Neural progenitor cell (in vitro differentiated cells): ENCODE measurements at regions not wholly inside any gene's neighbourhood (a gene's known extent, or its start where the extent isn't known, plus 50 kb on each side); places are given as distances from the start of the nearest gene placed in this dataset.

Source experiments
- DNase-seq: peaks from one replicate; pipeline ENCODE4 v3.0.0-alpha.2; 2016; ENCODE audit warnings: low spot score
- H2AFZ ChIP-seq: fragments of 200-600 bp; sonication (generic); replicated peaks from 2 replicates; pipeline ENCODE4 v1.6.1; 2016; ENCODE audit warnings: antibody characterized with exemption
- H3F3A ChIP-seq: fragments of 200-600 bp; sonication (generic); 2 replicates; pipeline ENCODE4 v1.6.1; 2016; ENCODE audit warnings: antibody characterized with exemption, low read depth
- H3K27ac ChIP-seq: fragments of 200-600 bp; sonication (generic); 2 replicates; pipeline ENCODE4 v1.5.1; 2016; ENCODE audit warnings: mild to moderate bottlenecking
- H3K27me3 ChIP-seq: fragments of 200-600 bp; sonication (generic); 2 replicates; pipeline ENCODE4 v1.6.1; 2016; ENCODE audit warnings: mild to moderate bottlenecking, moderate library complexity
- H3K36me3 ChIP-seq: fragments of 200-600 bp; sonication (generic); 2 replicates; pipeline ENCODE4 v1.5.1; 2016
- H3K4me1 ChIP-seq: fragments of 200-600 bp; sonication (generic); 2 replicates; pipeline ENCODE4 v1.6.1; 2016; ENCODE audit warnings: mixed run types
- H3K4me2 ChIP-seq: fragments of 200-600 bp; sonication (generic); 2 replicates; pipeline ENCODE4 v1.6.1; 2016
- H3K4me3 ChIP-seq: fragments of 200-600 bp; sonication (generic); 2 replicates; pipeline ENCODE4 v1.5.1; 2016
- H3K79me2 ChIP-seq: fragments of 200-600 bp; sonication (generic); 2 replicates; pipeline ENCODE4 v1.6.1; 2016; ENCODE audit warnings: low read depth
- H3K9ac ChIP-seq: fragments of 200-600 bp; sonication (generic); 2 replicates; pipeline ENCODE4 v1.6.1; 2016
- H3K9me3 ChIP-seq: fragments of 200-600 bp; sonication (generic); 2 replicates; pipeline ENCODE4 v1.5.1; 2016; ENCODE audit warnings: low read depth
- H4K20me1 ChIP-seq: fragments of 200-600 bp; sonication (generic); 2 replicates; pipeline ENCODE4 v1.6.1; 2016; ENCODE audit warnings: low read depth
- H3K27ac Mint-ChIP-seq: 3 replicates; pipeline ENCODE4 v1.8.0; 2021; ENCODE audit warnings: mixed read lengths
- H3K27me3 Mint-ChIP-seq: 2 replicates; pipeline ENCODE4 v1.8.0; 2022; ENCODE audit warnings: low read depth, mild to moderate bottlenecking, inconsistent platforms, moderate library complexity, mixed read lengths; ENCODE audit not compliant: insufficient read depth
- H3K36me3 Mint-ChIP-seq: 3 replicates; pipeline ENCODE4 v1.8.0; 2021; ENCODE audit warnings: mixed read lengths
- H3K4me1 Mint-ChIP-seq: 3 replicates; pipeline ENCODE4 v1.8.0; 2021; ENCODE audit warnings: mixed read lengths
- H3K4me3 Mint-ChIP-seq: 3 replicates; pipeline ENCODE4 v1.8.0; 2021; ENCODE audit warnings: mild to moderate bottlenecking, moderate library complexity, mixed read lengths
- H3K9me3 Mint-ChIP-seq: 3 replicates; pipeline ENCODE4 v1.8.0; 2020; ENCODE audit warnings: mixed read lengths
- CTCF ChIP-seq: fragments of 200-600 bp; sonication (generic); IDR thresholded peaks from 2 replicates; pipeline ENCODE4 v1.5.1; 2017; ENCODE audit warnings: antibody characterized with exemption, mild to moderate bottlenecking
- EZH2 ChIP-seq: fragments of 200-600 bp; sonication (generic); IDR thresholded peaks from 2 replicates; pipeline ENCODE4 v1.6.1; 2017; ENCODE audit warnings: antibody characterized with exemption, mild to moderate bottlenecking, moderate library complexity
- EZH2phosphoT487 ChIP-seq: fragments of 200-600 bp; sonication (generic); IDR thresholded peaks from 2 replicates; pipeline ENCODE4 v1.6.1; 2017; ENCODE audit warnings: antibody characterized with exemption

GRCh38 chr12:17084831-17085230 is 478.9 kb upstream of the LMO3 start:
- Histone ChIP-seq H3K4me1 (no peaks in the 10 kb centered on the region), H2AFZ (no peak overlapping the region), H3K27ac (no peak overlapping the region), H3K36me3 (no peaks in the 10 kb centered on the region), H3K79me2 (no peaks in the 10 kb centered on the region), H3F3A (no peaks in the 10 kb centered on the region), H3K27me3 (no peaks in the 10 kb centered on the region), H3K4me2 (no peak overlapping the region), H3K9me3 (no peaks in the 10 kb centered on the region), H4K20me1 (no peaks in the 10 kb centered on the region), H3K4me3 (no peak overlapping the region), H3K9ac (no peak overlapping the region)
- no peak for DNase-seq
- H3K4me1 Mint-ChIP-seq, result no peaks in the 10 kb centered on the region
- H3K27me3 Mint-ChIP-seq, result no peaks in the 10 kb centered on the region
- TF ChIP-seq CTCF (no peak), EZH2 (no peak), EZH2phosphoT487 (no peak)
- no peak overlapping the region for H3K4me3 Mint-ChIP-seq
- no peaks in the 10 kb centered on the region for H3K9me3 Mint-ChIP-seq
- no peaks in the 10 kb centered on the region for H3K36me3 Mint-ChIP-seq
- no peak overlapping the region for H3K27ac Mint-ChIP-seq

- H3K27me3 Mint-ChIP-seq, result no peaks in the 10 kb centered on the region
- H3K4me1 Mint-ChIP-seq, result peaks cover 11% of the 10 kb centered on the region
- Histone ChIP-seq H3K36me3 (no peaks in the 10 kb centered on the region), H3K79me2 (no peaks in the 10 kb centered on the region), H2AFZ (no peak overlapping the region), H3K4me1 (no peaks in the 10 kb centered on the region), H3K4me2 (no peak overlapping the region), H3K4me3 (no peak overlapping the region), H3K27me3 (no peaks in the 10 kb centered on the region), H4K20me1 (no peaks in the 10 kb centered on the region), H3K27ac (no peak overlapping the region), H3F3A (no peaks in the 10 kb centered on the region), H3K9ac (no peak overlapping the region), H3K9me3 (no peaks in the 10 kb centered on the region)
- H3K36me3 Mint-ChIP-seq, result no peaks in the 10 kb centered on the region
- no peak overlapping the region for H3K4me3 Mint-ChIP-seq
- no peak for DNase-seq
- no peaks in the 10 kb centered on the region for H3K9me3 Mint-ChIP-seq
- TF ChIP-seq CTCF, result peak; percentile 48
- no peak for TF ChIP-seq EZH2phosphoT487
- no peak overlapping the region for H3K27ac Mint-ChIP-seq
These were observed 473.4 kb upstream of the LMO3 start for GRCh38 chr12:17079251-17079909.

GRCh38 chr12:17077594-17077993 is 471.6 kb upstream of the LMO3 start:
- H3K36me3 ChIP-seq, result no peaks in the 10 kb centered on the region
- Mint-ChIP-seq H3K27me3 (no peaks in the 10 kb centered on the region), H3K27ac (no peak overlapping the region), H3K36me3 (no peaks in the 10 kb centered on the region), H3K4me1 (peaks cover 11% of the 10 kb centered on the region), H3K4me3 (no peak overlapping the region), H3K9me3 (no peaks in the 10 kb centered on the region)
- H4K20me1 ChIP-seq, result no peaks in the 10 kb centered on the region
- TF ChIP-seq EZH2phosphoT487 (no peak), EZH2 (no peak), CTCF (no peak)
- peak overlapping the region; percentile 67 for H2AFZ ChIP-seq
- no peaks in the 10 kb centered on the region for H3K4me1 ChIP-seq
- no peak overlapping the region for H3K9ac ChIP-seq
- no peaks in the 10 kb centered on the region for H3K9me3 ChIP-seq
- H3K27me3 ChIP-seq, result no peaks in the 10 kb centered on the region
- DNase-seq, result no peak
- no peaks in the 10 kb centered on the region for H3F3A ChIP-seq
- no peak overlapping the region for H3K27ac ChIP-seq
- no peak overlapping the region for H3K4me3 ChIP-seq
- no peak overlapping the region for H3K4me2 ChIP-seq
- H3K79me2 ChIP-seq, result no peaks in the 10 kb centered on the region
